Chondrocyte (in vitro differentiated cells): ENCODE measurements at regions not wholly inside any gene's neighbourhood (a gene's known extent, or its start where the extent isn't known, plus 50 kb on each side); places are given as distances from the start of the nearest gene placed in this dataset.

Experiments used
- DNase-seq: peaks from one replicate; pipeline ENCODE4 v3.0.0; 2021; ENCODE audit warnings: mixed read lengths, low spot score
- H3K27ac Mint-ChIP-seq: one replicate; pipeline ENCODE4 v1.8.0; 2021; ENCODE audit warnings: mild to moderate bottlenecking, moderate library complexity, mixed read lengths; ENCODE audit not compliant: unreplicated experiment
- H3K27me3 Mint-ChIP-seq: 2 replicates; pipeline ENCODE4 v1.8.0; 2021; ENCODE audit warnings: low read depth, mixed read lengths
- H3K36me3 Mint-ChIP-seq: 2 replicates; pipeline ENCODE4 v1.8.0; 2021; ENCODE audit warnings: low read depth, mixed read lengths
- H3K4me1 Mint-ChIP-seq: 2 replicates; pipeline ENCODE4 v1.8.0; 2021; ENCODE audit warnings: low read depth, mild to moderate bottlenecking, mixed read lengths
- H3K4me3 Mint-ChIP-seq: one replicate; pipeline ENCODE4 v1.8.0; 2021; ENCODE audit warnings: mild to moderate bottlenecking, moderate library complexity, mixed read lengths; ENCODE audit not compliant: unreplicated experiment
- H3K9me3 Mint-ChIP-seq: 2 replicates; pipeline ENCODE4 v1.8.0; 2021; ENCODE audit warnings: low read depth, mixed read lengths
- CTCF ChIP-seq: fragments of 200-600 bp; sonication (generic); IDR thresholded peaks from 2 replicates; pipeline ENCODE4 v1.5.0; 2021; ENCODE audit warnings: antibody characterized with exemption, mild to moderate bottlenecking, moderate library complexity

- TF ChIP-seq CTCF = no peak
- Mint-ChIP-seq H3K9me3 (no peaks in the 10 kb centered on the region), H3K36me3 (no peaks in the 10 kb centered on the region), H3K27me3 (peaks cover 3% of the 10 kb centered on the region), H3K4me3 (no peak overlapping the region), H3K27ac (no peak overlapping the region), H3K4me1 (no peaks in the 10 kb centered on the region)
- no peak for DNase-seq
Observed at GRCh38 chr7:88485821-88486220, 179.1 kb upstream of the STEAP4 start.

GRCh38 chr7:88484551-88484950, 177.9 kb upstream of the STEAP4 start:
- no peak for DNase-seq
- Mint-ChIP-seq H3K36me3 (no peaks in the 10 kb centered on the region), H3K27ac (no peak overlapping the region), H3K4me1 (no peaks in the 10 kb centered on the region), H3K9me3 (no peaks in the 10 kb centered on the region), H3K4me3 (no peak overlapping the region), H3K27me3 (peaks cover 3% of the 10 kb centered on the region)
- no peak for TF ChIP-seq CTCF

GRCh38 chr7:88480896-88481295, 174.2 kb upstream of the STEAP4 start:
- Mint-ChIP-seq H3K27ac (no peak overlapping the region), H3K36me3 (no peaks in the 10 kb centered on the region), H3K4me1 (no peaks in the 10 kb centered on the region), H3K9me3 (no peaks in the 10 kb centered on the region), H3K4me3 (no peak overlapping the region), H3K27me3 (peaks cover 3% of the 10 kb centered on the region)
- TF ChIP-seq CTCF = no peak
- DNase-seq = no peak

- no peak for TF ChIP-seq CTCF
- DNase-seq = no peak
- H3K36me3 Mint-ChIP-seq = no peaks in the 10 kb centered on the region
- peaks cover 3% of the 10 kb centered on the region for H3K27me3 Mint-ChIP-seq
- no peak overlapping the region for H3K4me3 Mint-ChIP-seq
- no peaks in the 10 kb centered on the region for H3K4me1 Mint-ChIP-seq
- no peak overlapping the region for H3K27ac Mint-ChIP-seq
- no peaks in the 10 kb centered on the region for H3K9me3 Mint-ChIP-seq
Observed at GRCh38 chr7:88480271-88480670, 173.6 kb upstream of the STEAP4 start.

- Mint-ChIP-seq H3K27me3 (no peaks in the 10 kb centered on the region), H3K27ac (no peak overlapping the region), H3K4me1 (no peaks in the 10 kb centered on the region), H3K36me3 (no peaks in the 10 kb centered on the region), H3K9me3 (no peaks in the 10 kb centered on the region), H3K4me3 (no peak overlapping the region)
- no peak for DNase-seq
- no peak for TF ChIP-seq CTCF
Observed at GRCh38 chr7:88477976-88478375, 171.3 kb upstream of the STEAP4 start.
